NCI-H774 (cell line): ENCODE measurements at regions not wholly inside any gene's neighbourhood (a gene's known extent, or its start where the extent isn't known, plus 50 kb on each side); places are given as distances from the start of the nearest gene placed in this dataset.

ENCODE experiments used
- DNase-seq: peaks from one replicate; lab custom pipeline; 2025; lab: John Stamatoyannopoulos, UW

DNA sequence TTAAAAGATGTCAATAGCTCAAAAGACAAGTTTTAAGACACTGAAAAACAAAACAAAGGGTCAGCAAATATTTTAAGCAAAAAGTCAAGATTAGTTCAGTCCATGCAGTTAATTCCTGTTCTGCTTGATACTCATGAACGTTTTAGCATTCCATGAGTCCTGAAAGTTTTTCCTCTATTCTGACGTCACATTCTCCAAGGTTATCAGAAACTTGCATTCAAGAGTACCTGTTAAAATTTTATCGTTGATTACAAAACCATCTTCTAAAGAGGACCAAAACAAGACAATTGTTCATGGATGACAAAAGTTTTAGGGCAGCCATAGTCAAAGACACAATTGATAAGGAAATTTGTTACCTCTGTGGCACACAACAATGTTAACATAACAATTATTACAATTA lies 52.5 kb upstream of the VOPP1 start:
- no peak for DNase-seq

- no peak for DNase-seq
These were observed 51.3 kb upstream of the VOPP1 start for GRCh38 chr7:55623617-55624016.

DNA sequence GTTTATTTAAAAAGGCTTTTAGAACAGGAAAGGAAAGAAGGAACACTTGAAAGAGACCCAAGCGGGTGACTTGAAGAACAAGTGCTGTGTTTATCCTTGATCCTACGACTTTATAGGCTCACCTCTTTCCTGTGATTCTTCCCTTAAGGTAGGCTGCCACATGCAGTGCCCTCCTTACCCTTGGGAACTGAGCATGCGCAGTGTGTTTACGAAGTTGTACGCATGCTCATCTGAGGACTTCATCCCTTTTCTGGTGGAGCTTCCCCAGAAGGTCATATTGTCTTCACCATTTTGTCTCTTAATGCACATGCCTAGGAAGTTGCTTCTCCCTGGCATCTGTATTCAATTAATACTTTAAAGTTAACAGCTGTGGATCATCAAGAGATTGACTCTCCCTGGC lies 49.9 kb upstream of the VOPP1 start:
- DNase-seq = no peak
